Hematopoietic multipotent progenitor cell treated with erythropoietin and hydrocortisone succinate and interleukin-3 and kit ligand, for 15 days (in vitro differentiated cells): ENCODE measurements at regions not wholly inside any gene's neighbourhood (a gene's known extent, or its start where the extent isn't known, plus 50 kb on each side); places are given as distances from the start of the nearest gene placed in this dataset.

Experiments used
- DNase-seq: peaks from one replicate; pipeline ENCODE4 v3.0.0-alpha.2; 2015; ENCODE audit warnings: low spot score

DNA sequence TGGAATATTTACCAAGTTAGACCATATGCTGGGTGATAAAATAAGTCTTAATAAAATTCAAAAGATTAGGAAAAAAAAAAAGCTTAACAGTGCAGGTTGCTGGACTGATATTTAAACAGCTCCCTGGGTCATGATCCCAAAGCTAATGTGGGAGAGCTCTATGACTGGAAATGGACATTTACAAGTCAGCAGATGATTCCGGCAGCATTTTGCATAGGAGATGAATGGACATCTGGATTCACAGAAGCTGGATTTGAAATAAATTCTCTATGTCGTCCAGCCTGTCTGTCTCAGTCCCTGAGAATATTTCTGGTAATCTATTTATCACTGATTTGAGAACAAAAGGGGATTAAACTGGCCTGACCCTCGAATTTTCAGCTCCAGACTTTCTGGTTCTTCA lies 52.3 kb upstream of the KLHL25 start:
- DNase-seq: no peak

DNA sequence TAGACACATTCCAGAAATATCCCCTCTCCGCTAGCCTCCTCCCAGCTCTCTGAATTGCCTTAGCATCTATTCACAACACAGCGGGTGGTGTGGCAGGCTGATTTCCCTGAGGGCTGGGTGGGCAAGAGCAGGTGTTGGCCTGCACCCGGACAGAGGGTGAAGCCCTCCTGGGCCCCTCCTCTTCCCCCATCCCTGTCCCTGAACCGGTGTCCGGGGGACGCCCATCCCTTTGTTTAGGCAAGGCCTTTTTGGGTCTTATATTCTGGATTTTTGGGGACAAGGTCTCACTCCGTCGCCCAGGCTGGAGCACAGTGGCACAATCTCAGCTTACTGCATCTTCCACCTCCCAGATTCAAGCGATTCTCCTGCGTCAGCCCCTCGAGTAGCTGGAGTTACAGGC lies 55.2 kb upstream of the KLHL25 start:
- no peak for DNase-seq

DNA sequence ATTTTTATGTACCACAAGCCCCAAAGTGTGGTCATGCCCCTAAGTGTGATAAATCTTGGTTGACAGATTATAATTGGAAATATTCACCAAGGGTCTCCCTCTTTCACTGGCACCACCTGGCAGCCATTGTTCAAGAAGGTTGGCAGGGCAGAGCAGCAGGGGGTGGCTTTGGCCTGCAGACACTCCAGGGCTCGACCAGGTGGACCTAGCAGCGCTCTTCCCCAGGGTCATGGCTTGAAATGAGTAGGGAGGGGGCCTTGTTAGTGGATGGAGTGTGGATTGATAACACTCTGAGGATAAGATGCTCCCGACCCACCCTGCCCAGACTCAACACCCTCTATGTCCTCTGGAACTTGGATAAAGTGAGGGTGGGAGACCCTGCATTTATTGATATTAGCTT lies 58.2 kb upstream of the KLHL25 start:
- no peak for DNase-seq

DNA sequence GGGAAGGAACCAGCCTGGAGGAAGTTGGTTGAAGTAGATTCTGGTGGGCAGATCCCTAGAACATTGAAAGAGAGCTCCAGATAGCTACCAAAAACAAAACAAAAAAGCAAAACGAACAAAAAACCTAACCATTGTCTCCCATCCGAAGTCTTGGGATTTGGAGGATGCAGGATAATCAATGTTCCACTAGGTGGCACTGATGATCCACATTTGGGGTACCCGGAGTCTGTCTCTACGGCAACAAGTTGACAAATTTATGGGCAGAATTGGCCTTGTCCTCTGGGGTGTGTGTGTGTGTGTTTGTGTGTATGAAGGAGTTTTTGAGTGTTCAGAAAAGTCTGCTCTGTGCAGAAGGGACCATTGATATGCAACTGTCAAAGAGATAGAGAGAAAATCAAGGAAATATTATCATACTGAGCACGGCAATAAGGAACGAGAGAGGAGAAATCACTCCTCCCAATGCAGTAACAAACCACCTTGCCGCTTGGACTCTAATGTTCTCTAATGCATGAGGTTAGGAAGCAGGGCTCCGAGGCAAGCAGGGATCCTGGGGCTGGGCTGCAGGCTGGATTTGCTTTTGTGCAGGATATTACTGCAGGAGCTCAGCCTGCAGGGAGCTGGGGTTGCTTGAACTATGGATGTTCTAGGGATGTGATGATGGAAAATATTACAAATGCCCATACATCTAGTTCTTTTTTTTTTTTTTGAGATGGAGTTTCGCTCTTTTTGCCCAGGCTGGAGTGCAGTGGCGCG lies 59.8 kb upstream of the KLHL25 start:
- DNase-seq: peak; percentile 65

DNA sequence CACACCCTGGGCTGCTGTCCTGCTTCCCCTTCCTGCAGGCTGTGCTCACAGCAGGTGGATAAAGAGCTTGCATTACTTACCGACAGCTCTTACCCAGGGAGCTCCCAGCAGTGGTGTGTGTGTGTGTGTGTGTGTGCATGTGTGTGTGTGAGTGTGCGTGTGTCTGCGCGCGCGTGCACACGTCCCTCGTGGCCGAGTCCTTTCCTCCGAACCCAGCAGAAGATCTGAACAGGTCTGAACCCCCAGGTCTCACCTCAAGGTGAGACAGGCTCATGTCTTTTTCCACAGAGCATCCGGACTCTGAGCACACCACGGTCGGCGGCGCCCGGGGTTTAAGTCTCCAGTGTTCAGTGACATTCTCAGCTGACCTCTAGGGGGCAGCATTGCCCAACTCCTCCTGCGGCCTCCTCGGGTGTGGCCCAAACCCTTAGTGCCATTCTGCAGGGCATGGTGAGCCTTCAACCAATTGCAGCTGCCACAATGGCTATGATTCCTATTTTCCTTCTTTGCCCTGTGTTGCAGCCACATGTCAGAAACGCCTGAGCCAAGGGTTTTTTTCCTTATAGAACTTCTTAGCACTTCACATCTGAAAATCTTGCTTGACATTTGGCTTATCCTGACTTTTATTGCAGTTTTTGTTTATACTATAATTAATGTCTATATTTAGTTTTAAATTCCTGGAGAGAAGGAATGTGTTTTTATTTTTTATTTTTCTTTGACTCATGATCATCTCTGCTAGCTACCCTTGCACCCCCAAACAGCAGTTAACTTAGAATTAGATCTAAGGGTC lies 64.1 kb upstream of the KLHL25 start:
- DNase-seq: peak; percentile 70

DNA sequence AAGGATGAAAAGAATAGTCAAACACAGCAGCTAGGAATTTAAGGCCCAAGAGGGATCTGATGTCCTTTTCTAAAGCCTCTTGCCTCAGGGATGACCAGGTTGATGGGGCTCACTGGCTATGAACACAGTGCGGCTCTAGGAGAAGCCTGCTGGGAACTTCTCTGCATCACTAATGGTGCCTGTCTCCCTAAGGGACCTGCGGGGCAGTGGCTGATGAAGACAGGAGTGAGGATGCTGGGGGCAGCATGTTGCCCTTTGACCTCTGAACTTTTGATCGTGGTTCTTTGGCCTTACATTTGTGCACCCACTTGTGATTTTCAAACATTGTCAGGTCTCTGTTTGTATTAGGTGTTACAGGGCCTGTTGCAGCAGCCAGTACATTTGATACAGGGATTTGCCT lies 64.9 kb upstream of the KLHL25 start:
- no peak for DNase-seq

DNA sequence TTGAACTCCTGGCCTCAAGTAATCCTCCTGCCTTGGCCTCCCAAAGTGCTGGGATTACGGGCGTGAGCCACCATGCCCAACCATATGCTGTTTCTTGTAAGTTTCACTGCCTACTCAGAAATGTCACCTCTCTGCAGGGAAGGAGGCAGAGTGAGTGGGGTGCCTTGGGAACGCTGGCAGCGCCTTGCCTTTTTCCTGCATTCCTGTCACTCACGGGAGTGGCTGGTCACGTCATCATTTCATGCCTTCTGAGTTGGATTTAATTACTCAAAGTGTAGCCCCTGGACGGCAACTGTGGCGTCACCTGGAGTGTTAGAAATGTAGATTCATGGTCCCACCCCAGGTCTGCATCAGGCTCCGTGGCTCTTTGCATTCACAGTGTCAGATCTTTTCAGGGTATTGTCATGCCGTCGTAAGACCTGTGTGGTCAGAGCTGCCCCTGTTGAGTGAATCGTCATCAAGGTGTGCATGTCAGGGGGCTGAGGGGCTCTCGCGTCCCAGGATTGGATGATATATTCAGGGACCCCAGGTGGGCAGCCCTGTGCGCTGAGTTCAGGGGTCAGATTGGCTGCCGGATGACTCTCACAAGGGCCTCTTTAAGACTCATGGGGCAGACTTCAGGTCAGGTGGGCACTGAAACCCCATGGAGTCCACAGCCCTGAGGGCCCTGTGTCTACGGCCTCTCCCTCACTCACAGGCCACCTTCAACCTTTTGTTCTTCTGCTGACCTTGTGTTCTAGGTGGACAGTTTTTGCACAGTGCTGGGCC lies 65.9 kb upstream of the KLHL25 start:
- DNase-seq: no peak

DNA sequence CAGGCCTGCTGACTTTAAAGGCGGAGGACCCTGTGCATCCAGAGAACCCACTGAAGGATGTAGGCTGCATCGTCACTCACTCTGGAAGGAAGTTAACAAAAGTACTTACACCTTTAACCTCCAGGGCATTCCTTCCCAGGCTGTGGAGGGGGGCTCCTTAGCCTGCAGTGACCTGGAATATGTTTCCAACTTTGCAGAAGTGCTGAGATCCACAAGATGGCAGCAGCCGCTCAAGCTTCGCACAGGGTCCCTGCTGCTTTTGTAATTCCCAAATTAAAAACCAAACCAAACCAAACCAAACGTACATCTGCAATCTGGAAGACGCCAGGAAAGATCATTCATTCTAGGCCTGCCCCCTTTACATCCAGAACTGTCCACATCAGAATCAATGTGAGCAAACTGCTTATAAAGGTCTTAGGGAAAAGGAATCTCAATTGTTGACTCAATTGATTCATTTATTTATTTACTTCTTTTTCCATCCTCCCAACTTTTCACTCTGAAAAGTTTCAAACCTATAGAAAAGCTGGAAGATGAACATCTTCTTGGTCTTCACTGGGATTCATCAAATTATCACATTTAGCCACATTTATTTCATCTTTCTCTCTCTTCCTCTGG lies 70.5 kb upstream of the KLHL25 start:
- no peak for DNase-seq

DNA sequence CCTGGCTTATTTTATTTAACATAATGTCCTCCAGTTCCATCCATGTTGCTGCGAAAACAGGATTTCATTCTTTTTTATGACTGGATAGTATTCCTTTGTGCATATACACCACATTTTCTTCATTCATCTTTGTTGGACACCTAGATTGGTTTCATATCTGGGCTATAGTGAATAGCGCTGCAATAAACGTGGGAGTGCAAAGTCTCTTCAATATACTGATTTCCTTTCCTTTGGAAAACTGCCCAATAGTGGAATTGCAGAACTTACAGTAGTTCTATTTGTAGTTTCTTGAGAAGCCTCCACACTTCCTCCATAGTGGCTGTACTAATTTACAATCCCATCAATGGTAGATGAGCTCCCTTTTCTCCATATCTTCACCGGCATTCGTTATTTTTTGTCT lies 72.5 kb upstream of the KLHL25 start:
- no peak for DNase-seq

DNA sequence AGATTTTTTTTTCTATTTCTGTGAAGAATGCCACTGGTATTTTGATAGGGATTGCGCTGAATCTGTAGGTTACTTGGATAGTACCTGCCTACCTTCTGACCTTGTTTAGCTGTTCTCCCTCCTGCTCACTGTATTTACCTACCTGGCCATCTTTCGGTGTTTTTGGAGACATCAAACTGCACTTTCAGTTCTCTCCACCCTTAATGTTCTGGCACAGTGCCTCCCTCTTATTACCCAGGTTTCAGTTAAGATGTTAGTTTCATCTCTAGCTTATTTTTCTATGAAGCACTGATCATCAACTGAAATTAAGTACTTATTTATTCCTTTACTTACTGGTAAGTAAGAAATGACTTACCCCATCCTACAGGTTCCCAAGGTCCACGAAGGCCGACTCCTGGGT lies 74.4 kb upstream of the KLHL25 start:
- no peak for DNase-seq

DNA sequence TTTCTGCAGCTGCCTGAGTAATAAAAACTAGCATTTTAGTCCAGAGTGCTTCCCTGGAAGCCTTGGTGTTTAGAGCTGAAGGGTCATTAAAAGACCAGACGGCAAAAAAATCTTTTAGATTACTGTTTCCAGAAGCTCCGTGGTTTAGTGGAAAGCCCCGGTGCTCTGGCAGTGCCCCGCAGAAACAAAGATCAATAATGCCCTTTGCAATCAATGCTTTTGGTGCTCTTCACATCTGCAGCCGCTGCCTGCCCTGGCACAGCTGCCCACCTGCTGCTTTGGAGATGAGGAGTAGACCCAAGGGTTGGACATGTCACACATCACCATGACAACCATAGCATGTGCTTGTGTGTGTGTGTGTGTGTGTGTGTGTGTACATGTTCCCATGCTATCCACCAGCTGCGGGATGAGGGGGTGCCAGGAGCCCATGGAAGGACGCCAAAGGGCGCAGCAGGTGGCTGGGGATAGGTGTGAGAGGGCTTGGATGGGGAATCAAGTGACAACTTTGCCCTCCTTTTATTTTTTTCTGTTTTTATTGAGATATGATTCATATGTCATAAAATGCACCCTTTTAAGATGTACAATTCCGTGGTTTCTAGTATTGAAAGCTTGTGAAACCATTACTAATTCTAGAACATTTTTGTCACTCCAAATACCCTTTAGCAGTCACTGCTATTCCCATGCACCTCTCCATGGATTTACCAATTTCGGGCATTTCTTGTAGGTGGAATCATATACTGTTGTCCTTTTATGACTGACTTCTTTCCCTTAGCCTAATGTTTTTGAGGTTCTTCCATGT lies 75.7 kb upstream of the KLHL25 start:
- DNase-seq: no peak

DNA sequence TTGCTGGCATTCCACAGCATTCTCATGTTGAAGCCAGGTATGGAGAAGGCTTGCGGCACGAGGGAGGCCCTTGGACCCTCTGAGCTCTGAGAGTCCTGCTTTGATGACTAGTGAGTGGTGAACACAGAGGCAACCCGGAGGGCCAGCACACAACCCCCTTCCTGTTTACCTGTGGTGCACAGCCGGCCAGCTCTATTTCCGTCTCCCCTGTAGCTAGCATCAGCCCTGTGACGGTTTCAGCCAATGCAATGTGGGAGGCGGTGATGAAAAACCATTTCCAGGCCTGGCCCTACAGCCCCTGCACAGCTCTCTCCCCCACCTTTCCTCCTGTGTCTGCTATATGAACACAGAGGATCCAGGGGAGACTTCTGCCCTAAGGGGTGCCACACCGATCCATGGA lies 76.8 kb upstream of the KLHL25 start:
- DNase-seq: no peak

DNA sequence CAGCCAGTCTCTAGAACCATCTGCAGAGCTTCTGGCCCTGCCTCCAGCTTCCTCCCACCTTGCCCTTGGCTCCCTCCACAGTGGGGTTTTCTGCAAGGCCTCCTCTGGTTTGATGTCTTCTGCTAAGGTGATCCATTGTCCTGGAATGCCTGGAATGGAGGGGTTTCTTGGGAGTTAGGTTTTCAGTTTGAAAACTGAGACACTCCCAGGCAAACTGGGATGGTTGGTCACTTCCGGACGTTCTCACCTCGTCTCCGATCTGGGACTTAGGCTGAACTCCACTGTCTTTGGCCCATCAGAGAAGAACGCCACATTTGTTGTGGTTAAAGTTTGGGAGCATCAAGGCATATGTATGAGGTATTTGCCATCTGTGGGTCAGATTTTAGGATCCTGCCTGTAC lies 77.4 kb upstream of the KLHL25 start:
- no peak for DNase-seq

DNA sequence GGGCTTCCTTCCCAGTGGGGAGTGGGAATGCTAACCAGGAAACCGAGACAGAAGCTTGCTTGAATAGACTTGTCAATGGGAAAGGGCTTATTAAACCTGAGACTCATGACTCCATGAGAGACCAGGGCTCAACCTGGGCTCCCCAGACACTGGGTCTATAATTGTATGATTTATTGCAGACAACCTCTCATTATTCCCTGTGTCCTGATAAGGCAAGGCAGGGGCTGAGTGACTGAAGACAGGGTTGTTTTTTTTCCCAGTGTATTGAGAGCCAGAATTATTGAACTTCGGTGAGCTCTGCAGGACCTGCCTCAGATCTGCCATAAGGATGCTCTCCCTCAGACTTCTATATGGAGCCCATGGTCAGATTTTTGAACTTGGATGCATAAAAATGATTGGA lies 79.5 kb upstream of the KLHL25 start:
- no peak for DNase-seq

DNA sequence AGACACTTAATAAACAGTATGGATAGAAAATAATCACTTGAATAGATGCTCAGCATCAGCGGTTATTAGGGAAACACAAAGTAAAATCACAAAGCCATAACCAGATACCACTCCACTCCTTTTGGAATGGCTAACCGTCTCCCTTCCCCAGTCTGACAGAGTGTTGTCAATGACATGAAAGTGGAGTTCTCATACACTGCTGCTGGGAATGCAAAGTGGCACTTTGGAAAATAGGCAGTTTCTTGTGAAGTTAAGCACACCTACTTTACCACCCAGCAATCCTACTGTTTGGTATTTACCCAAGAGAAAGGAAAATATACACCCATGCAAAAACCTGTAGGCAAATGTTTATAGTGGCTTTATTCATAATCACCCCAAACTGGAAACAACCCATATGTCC lies 81.0 kb upstream of the KLHL25 start:
- DNase-seq: no peak

DNA sequence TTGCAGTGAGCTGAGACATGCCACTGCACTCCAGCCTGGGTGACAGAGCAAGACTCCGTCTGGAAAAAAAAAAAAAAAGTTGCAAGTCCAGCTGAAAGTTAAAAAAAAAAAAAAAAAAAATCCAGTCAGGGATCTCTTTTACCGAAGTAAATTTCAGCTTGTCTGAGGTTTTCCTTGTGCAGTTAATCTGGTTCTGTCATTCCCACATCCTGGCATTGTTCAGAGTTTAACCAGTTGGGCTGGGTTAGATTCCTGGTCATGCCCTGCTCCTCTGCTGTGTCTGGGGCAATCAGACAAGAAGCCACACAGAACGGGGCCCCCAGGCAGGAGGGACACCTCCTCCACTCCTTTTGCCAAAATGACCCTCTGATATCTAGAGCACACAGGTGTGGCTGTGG lies 84.1 kb upstream of the KLHL25 start:
- no peak for DNase-seq

DNA sequence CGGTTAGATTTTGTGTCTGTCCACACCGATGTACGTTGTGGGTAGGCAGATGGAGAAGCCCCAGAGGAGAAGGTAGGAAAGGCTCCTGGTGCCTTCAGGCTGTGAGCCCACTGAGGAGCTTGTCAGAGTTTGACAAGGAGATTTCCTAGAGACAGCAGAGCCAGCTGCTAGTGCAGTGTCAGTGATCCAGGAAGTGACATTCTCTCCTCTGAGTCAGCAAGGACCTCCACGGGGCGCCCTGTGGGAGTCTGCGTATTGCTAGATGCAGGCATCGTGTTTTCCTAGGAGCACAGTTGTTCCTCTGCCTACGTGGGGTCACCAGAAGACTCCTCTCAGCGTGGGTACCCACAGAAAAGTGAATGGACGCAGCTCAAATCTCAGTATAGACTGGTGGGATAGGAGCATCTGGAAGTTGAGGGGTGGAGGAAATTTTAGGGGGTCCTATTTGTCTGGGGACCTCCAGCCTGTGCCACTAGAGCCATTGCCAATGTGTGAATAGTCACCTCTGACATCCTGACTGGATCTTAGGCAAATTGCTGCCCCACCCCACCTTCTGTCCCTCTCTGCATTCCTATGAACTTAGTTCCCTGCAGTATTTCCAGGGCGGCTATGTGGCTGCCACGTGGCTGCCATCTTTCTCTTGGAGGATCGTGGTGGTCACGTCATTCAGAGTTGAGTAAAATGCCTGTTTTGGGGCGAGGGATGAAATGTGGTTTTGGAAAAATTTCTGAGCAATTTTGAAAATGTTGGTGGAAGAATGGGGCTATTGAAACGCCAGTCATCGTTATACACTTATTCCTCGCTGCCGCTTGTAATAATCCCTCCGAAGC lies 84.8 kb upstream of the KLHL25 start:
- no peak for DNase-seq

DNA sequence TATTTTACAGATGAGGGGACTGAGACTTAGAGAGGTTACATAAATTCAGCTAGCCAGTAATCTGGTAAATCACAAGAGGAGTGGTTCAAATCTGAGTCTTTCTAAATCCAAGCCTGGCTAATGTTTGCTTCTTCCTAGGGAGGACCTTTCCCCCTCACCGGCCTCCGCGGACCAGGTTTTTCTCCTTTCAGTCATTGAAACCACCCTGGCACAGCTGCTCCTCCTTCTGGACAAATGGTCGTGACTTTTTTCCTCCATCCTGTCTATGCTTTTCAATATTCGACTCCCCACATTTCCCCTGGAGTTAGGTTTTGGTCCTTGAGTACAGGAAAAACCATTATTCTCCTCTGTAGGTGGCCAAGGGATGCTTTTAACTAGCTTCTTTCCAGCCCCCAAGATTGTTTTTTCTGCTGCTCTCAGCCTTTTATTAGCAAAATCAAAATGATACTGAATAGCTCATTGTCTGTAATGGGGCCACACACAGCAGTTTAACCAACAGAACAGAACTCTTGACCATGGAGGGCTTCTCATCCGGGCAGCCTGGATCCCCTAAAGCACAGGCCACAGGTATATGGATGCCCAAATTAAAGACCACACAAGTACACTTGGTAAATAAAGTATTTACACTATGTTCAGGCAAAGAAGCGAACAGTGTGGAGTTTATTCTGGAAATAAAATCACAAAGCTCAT lies 85.9 kb upstream of the KLHL25 start:
- DNase-seq: no peak

DNA sequence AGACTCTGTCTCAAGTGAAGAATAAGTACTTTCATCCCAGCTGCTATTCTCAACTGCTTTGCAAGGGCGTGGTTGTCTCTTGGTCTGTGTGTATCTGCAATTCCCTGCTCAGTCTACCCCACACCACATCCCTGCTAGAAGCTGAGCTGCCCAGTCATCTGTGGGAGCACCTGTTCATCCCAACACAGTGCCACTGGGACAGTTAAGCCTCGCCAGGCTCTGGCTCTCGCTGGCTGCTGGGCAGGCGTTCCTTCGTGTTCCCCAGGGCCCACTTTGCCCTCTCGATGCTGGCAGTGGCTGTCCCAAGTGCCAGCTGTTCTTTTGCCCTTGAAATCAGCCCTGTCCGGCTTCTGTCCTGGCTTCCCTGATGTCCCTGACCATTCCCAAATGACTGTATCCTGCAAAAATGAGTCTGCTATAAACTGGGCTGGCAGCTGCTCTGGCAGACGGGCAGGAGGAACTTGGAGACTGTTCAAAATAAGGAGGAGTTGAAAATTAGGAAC lies 91.6 kb upstream of the KLHL25 start:
- DNase-seq: no peak
